Keratinocyte (primary cell): ENCODE measurements at regions not wholly inside any gene's neighbourhood (a gene's known extent, or its start where the extent isn't known, plus 50 kb on each side); places are given as distances from the start of the nearest gene placed in this dataset.

Source experiments
- DNase-seq: peaks from one replicate; pipeline ENCODE4 v3.0.0-alpha.2; 2011; ENCODE audit warnings: low read depth, missing footprints, low spot score
- FAIRE-seq: peaks from 2 replicates; lab custom pipeline; 2011; peaks lifted over from hg19 to GRCh38; lab: Jason Lieb, UNC
- H2AFZ ChIP-seq: 2 replicates; pipeline ENCODE4 v1.6.0; 2012; ENCODE audit warnings: low read length, control low read depth, inconsistent platforms; ENCODE audit not compliant: control insufficient read depth
- H3K27ac ChIP-seq: 2 replicates; pipeline ENCODE4 v1.5.1; 2011; ENCODE audit warnings: low read length; ENCODE audit not compliant: control insufficient read depth, insufficient read depth
- H3K27me3 ChIP-seq: 3 replicates; pipeline ENCODE4 v1.6.0; 2011; ENCODE audit warnings: low read length; ENCODE audit not compliant: control insufficient read depth, insufficient read depth; ENCODE audit errors: extremely low read depth
- H3K36me3 ChIP-seq, 2 experiments: 2 replicates in 1 of 2; 3 replicates in 1 of 2; pipeline ENCODE4 v1.5.1; 2011; ENCODE audit warnings: low read length in 2 of 2, mild to moderate bottlenecking in 1 of 2; ENCODE audit not compliant: control insufficient read depth in 2 of 2, insufficient read depth in 2 of 2; ENCODE audit errors: extremely low read depth in 1 of 2
- H3K4me1 ChIP-seq: 3 replicates; pipeline ENCODE4 v1.5.1; 2011; ENCODE audit warnings: low read length; ENCODE audit not compliant: control insufficient read depth, insufficient read depth; ENCODE audit errors: extremely low read depth
- H3K4me2 ChIP-seq: 3 replicates; pipeline ENCODE4 v1.6.0; 2011; ENCODE audit warnings: low read depth, low read length; ENCODE audit not compliant: control insufficient read depth, insufficient read depth; ENCODE audit errors: extremely low read depth
- H3K4me3 ChIP-seq, 3 experiments: fragments of 200-600 bp in 1 of 3; sonication (generic) in 1 of 3; 2 replicates in 2 of 3; 3 replicates in 1 of 3; pipeline ENCODE4 v1.5.1; 2011 to 2016; ENCODE audit warnings: low read length in 3 of 3, mild to moderate bottlenecking in 3 of 3, control low read depth in 2 of 3, inconsistent platforms in 1 of 3, low read depth in 1 of 3, mixed read lengths in 1 of 3, mixed run types in 1 of 3, moderate library complexity in 1 of 3; ENCODE audit not compliant: control insufficient read depth in 2 of 3, insufficient read depth in 2 of 3; ENCODE audit errors: extremely low read depth in 1 of 3
- H3K79me2 ChIP-seq: 2 replicates; pipeline ENCODE4 v1.6.0; 2012; ENCODE audit warnings: low read length; ENCODE audit not compliant: control insufficient read depth, insufficient read depth
- H3K9ac ChIP-seq: 3 replicates; pipeline ENCODE4 v1.6.0; 2011; ENCODE audit warnings: low read length; ENCODE audit not compliant: control insufficient read depth, insufficient read depth; ENCODE audit errors: extremely low read depth
- H3K9me1 ChIP-seq: 3 replicates; pipeline ENCODE4 v1.6.0; 2011; ENCODE audit warnings: low read length; ENCODE audit not compliant: control insufficient read depth, insufficient read depth; ENCODE audit errors: extremely low read depth
- H3K9me3 ChIP-seq: 2 replicates; pipeline ENCODE4 v1.5.1; 2012; ENCODE audit warnings: low read depth, low read length; ENCODE audit not compliant: control insufficient read depth
- H4K20me1 ChIP-seq: 3 replicates; pipeline ENCODE4 v1.6.0; 2011; ENCODE audit warnings: low read length; ENCODE audit not compliant: control insufficient read depth, insufficient read depth; ENCODE audit errors: extremely low read depth
- EZH2 ChIP-seq: IDR thresholded peaks from one replicate; pipeline ENCODE4 v1.6.1; 2012; ENCODE audit warnings: inconsistent platforms, mild to moderate bottlenecking, low read length, moderate library complexity
- dilution Hi-C: fragments of 300-500 bp; cut with MboI; formaldehyde crosslinking; loops from one replicate; pipeline ENCODE4 v1.7.0; 2020; ENCODE audit warnings: low sequenced_read_pairs; ENCODE audit not compliant: extremely low pct_ligation_motif_present
- TF ChIP-seq, protein P1 (sequence below), 3 experiments: IDR thresholded peaks in 1 of 3; conservative IDR thresholded peaks in 1 of 3; optimal IDR thresholded peaks in 1 of 3; 2 replicates in 2 of 3; 3 replicates in 1 of 3; pipeline versions ENCODE3 to v1.5.1; 2011; ENCODE audit warnings: low read length in 3 of 3, mild to moderate bottlenecking in 3 of 3, moderate library complexity in 2 of 3, control low read depth in 1 of 3, inconsistent platforms in 1 of 3; ENCODE audit not compliant: insufficient read depth in 2 of 3; ENCODE audit errors: extremely low read depth in 1 of 3

DNA sequence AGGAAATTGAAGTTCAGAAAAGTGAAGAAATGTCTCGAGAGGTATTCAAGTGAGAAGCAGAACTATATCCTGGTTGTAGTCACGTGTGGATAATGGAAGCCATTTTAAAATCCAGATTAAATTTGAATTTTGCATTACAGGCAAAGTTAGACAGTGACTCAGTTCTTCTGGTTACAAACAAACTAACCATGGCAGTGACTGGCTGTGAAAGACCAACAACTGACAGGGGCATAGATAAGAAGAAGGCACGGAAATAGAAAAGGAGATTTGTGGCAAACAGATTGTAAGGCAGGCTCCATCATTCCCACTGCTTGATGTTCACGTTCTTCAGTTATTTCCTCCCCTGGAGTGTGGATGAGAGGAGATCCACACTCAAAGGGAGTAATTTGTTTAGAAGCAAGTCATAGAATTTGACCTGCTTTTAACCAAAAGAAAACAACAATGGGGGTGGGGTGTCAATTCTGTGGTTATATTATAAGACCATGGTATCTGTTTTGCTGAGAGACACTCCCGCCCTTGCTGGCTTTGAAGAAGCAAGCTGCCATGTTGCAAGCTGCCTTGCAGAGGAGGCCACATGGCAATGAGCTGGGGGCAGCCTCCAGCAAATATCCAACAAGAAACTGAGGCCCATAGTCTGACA is 795.3 kb downstream of the VRK1 start:
- H3K9me1 ChIP-seq: no peaks in the 10 kb centered on the region
- H3K4me3 ChIP-seq: no peak overlapping the region
- DNase-seq (no peak), FAIRE-seq (no peak)
- H4K20me1 ChIP-seq: no peaks in the 10 kb centered on the region
- dilution Hi-C loops: no loop called here
- H3K9ac ChIP-seq: no peak overlapping the region
- H2AFZ ChIP-seq: no peak overlapping the region
- H3K27ac ChIP-seq: no peak overlapping the region
- no peaks in the 10 kb centered on the region for H3K4me1 ChIP-seq
- H3K27me3 ChIP-seq: no peaks in the 10 kb centered on the region
- no peaks in the 10 kb centered on the region for H3K36me3 ChIP-seq
- no peaks in the 10 kb centered on the region for H3K9me3 ChIP-seq
- no peaks in the 10 kb centered on the region for H3K79me2 ChIP-seq
- no peak overlapping the region for H3K4me2 ChIP-seq
- no peak for TF ChIP-seq EZH2
- TF ChIP-seq, protein P1, sequence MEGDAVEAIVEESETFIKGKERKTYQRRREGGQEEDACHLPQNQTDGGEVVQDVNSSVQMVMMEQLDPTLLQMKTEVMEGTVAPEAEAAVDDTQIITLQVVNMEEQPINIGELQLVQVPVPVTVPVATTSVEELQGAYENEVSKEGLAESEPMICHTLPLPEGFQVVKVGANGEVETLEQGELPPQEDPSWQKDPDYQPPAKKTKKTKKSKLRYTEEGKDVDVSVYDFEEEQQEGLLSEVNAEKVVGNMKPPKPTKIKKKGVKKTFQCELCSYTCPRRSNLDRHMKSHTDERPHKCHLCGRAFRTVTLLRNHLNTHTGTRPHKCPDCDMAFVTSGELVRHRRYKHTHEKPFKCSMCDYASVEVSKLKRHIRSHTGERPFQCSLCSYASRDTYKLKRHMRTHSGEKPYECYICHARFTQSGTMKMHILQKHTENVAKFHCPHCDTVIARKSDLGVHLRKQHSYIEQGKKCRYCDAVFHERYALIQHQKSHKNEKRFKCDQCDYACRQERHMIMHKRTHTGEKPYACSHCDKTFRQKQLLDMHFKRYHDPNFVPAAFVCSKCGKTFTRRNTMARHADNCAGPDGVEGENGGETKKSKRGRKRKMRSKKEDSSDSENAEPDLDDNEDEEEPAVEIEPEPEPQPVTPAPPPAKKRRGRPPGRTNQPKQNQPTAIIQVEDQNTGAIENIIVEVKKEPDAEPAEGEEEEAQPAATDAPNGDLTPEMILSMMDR (optimal IDR thresholded peaks at IDR 0.05 in 1 of 3, IDR thresholded peaks at IDR 0.05 in 1 of 3, conservative IDR thresholded peaks at IDR 0.05 in 1 of 3; ENCODE audit: extremely low read depth in 1 of 3, insufficient read depth in 2 of 3, low read length in 3 of 3): no peak

GRCh38 chr14:97594306-97594705 is 797.1 kb downstream of the VRK1 start:
- TF ChIP-seq, protein P1 (optimal IDR thresholded peaks at IDR 0.05 in 1 of 3, IDR thresholded peaks at IDR 0.05 in 1 of 3, conservative IDR thresholded peaks at IDR 0.05 in 1 of 3; ENCODE audit: extremely low read depth in 1 of 3, insufficient read depth in 2 of 3, low read length in 3 of 3): no peak
- TF ChIP-seq EZH2: no peak
- H3K9ac ChIP-seq: no peak overlapping the region
- dilution Hi-C loops: no loop called here

More at GRCh38 chr14:97594306-97594705, 797.1 kb downstream of the VRK1 start:
- Histone ChIP-seq H3K4me1 (no peaks in the 10 kb centered on the region), H3K27ac (no peak overlapping the region), H3K4me3 (no peak overlapping the region), H3K9me3 (no peaks in the 10 kb centered on the region), H4K20me1 (no peaks in the 10 kb centered on the region), H3K4me2 (no peak overlapping the region), H3K79me2 (no peaks in the 10 kb centered on the region), H3K9me1 (no peaks in the 10 kb centered on the region), H2AFZ (no peak overlapping the region), H3K36me3 (no peaks in the 10 kb centered on the region), H3K27me3 (no peaks in the 10 kb centered on the region)
- DNase-seq: no peak
- no peak for FAIRE-seq
